ENCODE measurements at regions not wholly inside any gene's neighbourhood (a gene's known extent, or its start where the extent isn't known, plus 50 kb on each side); places are given as distances from the start of the nearest gene placed in this dataset.

- ATAC-seq, result no peak
- TF ChIP-seq, protein P1, sequence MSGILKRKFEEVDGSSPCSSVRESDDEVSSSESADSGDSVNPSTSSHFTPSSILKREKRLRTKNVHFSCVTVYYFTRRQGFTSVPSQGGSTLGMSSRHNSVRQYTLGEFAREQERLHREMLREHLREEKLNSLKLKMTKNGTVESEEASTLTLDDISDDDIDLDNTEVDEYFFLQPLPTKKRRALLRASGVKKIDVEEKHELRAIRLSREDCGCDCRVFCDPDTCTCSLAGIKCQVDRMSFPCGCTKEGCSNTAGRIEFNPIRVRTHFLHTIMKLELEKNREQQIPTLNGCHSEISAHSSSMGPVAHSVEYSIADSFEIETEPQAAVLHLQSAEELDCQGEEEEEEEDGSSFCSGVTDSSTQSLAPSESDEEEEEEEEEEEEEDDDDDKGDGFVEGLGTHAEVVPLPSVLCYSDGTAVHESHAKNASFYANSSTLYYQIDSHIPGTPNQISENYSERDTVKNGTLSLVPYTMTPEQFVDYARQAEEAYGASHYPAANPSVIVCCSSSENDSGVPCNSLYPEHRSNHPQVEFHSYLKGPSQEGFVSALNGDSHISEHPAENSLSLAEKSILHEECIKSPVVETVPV (CRISPR knock-in tag; IDR thresholded peaks at IDR 0.05), result no peak
- TF ChIP-seq ESRRG (CRISPR knock-in tag; IDR thresholded peaks at IDR 0.05) (no peak), TCF4 (CRISPR knock-in tag; IDR thresholded peaks at IDR 0.05; ENCODE audit: borderline replicate concordance) (no peak), ZNF565 (CRISPR knock-in tag; conservative IDR thresholded peaks at IDR 0.05; ENCODE audit: low read depth) (no peak), ARNTL (CRISPR knock-in tag; IDR thresholded peaks at IDR 0.05; ENCODE audit: borderline replicate concordance, low read depth) (no peak), SNAI2 (CRISPR knock-in tag; IDR thresholded peaks at IDR 0.05) (no peak), GLIS3 (CRISPR knock-in tag; IDR thresholded peaks at IDR 0.05) (no peak), BACH2 (CRISPR knock-in tag; IDR thresholded peaks at IDR 0.05; ENCODE audit: borderline replicate concordance) (no peak), OSR1 (CRISPR knock-in tag; IDR thresholded peaks at IDR 0.05) (no peak), ZFP30 (CRISPR knock-in tag; IDR thresholded peaks at IDR 0.05) (no peak), ISL1 (CRISPR knock-in tag; IDR thresholded peaks at IDR 0.05) (no peak), ZNF8 (CRISPR knock-in tag; IDR thresholded peaks at IDR 0.05) (no peak), ZNF70 (CRISPR knock-in tag; IDR thresholded peaks at IDR 0.05) (no peak)
- TF ChIP-seq, protein P2, sequence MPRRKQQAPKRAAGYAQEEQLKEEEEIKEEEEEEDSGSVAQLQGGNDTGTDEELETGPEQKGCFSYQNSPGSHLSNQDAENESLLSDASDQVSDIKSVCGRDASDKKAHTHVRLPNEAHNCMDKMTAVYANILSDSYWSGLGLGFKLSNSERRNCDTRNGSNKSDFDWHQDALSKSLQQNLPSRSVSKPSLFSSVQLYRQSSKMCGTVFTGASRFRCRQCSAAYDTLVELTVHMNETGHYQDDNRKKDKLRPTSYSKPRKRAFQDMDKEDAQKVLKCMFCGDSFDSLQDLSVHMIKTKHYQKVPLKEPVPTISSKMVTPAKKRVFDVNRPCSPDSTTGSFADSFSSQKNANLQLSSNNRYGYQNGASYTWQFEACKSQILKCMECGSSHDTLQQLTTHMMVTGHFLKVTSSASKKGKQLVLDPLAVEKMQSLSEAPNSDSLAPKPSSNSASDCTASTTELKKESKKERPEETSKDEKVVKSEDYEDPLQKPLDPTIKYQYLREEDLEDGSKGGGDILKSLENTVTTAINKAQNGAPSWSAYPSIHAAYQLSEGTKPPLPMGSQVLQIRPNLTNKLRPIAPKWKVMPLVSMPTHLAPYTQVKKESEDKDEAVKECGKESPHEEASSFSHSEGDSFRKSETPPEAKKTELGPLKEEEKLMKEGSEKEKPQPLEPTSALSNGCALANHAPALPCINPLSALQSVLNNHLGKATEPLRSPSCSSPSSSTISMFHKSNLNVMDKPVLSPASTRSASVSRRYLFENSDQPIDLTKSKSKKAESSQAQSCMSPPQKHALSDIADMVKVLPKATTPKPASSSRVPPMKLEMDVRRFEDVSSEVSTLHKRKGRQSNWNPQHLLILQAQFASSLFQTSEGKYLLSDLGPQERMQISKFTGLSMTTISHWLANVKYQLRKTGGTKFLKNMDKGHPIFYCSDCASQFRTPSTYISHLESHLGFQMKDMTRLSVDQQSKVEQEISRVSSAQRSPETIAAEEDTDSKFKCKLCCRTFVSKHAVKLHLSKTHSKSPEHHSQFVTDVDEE (CRISPR knock-in tag; IDR thresholded peaks at IDR 0.05), result no peak
- TF ChIP-seq, protein P3, sequence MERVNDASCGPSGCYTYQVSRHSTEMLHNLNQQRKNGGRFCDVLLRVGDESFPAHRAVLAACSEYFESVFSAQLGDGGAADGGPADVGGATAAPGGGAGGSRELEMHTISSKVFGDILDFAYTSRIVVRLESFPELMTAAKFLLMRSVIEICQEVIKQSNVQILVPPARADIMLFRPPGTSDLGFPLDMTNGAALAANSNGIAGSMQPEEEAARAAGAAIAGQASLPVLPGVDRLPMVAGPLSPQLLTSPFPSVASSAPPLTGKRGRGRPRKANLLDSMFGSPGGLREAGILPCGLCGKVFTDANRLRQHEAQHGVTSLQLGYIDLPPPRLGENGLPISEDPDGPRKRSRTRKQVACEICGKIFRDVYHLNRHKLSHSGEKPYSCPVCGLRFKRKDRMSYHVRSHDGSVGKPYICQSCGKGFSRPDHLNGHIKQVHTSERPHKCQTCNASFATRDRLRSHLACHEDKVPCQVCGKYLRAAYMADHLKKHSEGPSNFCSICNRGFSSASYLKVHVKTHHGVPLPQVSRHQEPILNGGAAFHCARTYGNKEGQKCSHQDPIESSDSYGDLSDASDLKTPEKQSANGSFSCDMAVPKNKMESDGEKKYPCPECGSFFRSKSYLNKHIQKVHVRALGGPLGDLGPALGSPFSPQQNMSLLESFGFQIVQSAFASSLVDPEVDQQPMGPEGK (CRISPR knock-in tag; IDR thresholded peaks at IDR 0.05; ENCODE audit: borderline replicate concordance), result no peak
Observed at GRCh38 chr17:72569148-72569946, 448.5 kb downstream of the SOX9 start.

- TF ChIP-seq, protein P1 (CRISPR knock-in tag; IDR thresholded peaks at IDR 0.05), result no peak
- no peak for TF ChIP-seq CSDC2 (CRISPR knock-in tag; IDR thresholded peaks at IDR 0.05)
- TF ChIP-seq ZNF8 (CRISPR knock-in tag; IDR thresholded peaks at IDR 0.05), result no peak
- no peak for TF ChIP-seq RARB (CRISPR knock-in tag; IDR thresholded peaks at IDR 0.05)
- no peak for TF ChIP-seq OSR1 (CRISPR knock-in tag; IDR thresholded peaks at IDR 0.05)
- TF ChIP-seq ARNTL (CRISPR knock-in tag; IDR thresholded peaks at IDR 0.05; ENCODE audit: borderline replicate concordance, low read depth), result no peak
- TF ChIP-seq ZC3H10 (CRISPR knock-in tag; IDR thresholded peaks at IDR 0.05), result no peak
- no peak for TF ChIP-seq PPARA (CRISPR knock-in tag; IDR thresholded peaks at IDR 0.05; ENCODE audit: borderline replicate concordance)
- no peak for TF ChIP-seq ZNF565 (CRISPR knock-in tag; conservative IDR thresholded peaks at IDR 0.05; ENCODE audit: low read depth)
- TF ChIP-seq SNAI2 (CRISPR knock-in tag; IDR thresholded peaks at IDR 0.05), result no peak
- no peak for TF ChIP-seq GLIS3 (CRISPR knock-in tag; IDR thresholded peaks at IDR 0.05)
- TF ChIP-seq, protein P2 (CRISPR knock-in tag; IDR thresholded peaks at IDR 0.05), result no peak
- TF ChIP-seq, protein P4, sequence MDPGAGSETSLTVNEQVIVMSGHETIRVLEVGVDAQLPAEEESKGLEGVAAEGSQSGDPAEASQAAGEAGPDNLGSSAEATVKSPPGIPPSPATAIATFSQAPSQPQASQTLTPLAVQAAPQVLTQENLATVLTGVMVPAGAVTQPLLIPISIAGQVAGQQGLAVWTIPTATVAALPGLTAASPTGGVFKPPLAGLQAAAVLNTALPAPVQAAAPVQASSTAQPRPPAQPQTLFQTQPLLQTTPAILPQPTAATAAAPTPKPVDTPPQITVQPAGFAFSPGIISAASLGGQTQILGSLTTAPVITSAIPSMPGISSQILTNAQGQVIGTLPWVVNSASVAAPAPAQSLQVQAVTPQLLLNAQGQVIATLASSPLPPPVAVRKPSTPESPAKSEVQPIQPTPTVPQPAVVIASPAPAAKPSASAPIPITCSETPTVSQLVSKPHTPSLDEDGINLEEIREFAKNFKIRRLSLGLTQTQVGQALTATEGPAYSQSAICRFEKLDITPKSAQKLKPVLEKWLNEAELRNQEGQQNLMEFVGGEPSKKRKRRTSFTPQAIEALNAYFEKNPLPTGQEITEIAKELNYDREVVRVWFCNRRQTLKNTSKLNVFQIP (CRISPR knock-in tag; IDR thresholded peaks at IDR 0.05; ENCODE audit: borderline replicate concordance, low read depth), result no peak
- no peak for TF ChIP-seq ZNF70 (CRISPR knock-in tag; IDR thresholded peaks at IDR 0.05)
- no peak for TF ChIP-seq BACH2 (CRISPR knock-in tag; IDR thresholded peaks at IDR 0.05; ENCODE audit: borderline replicate concordance)
- no peak for TF ChIP-seq ESRRG (CRISPR knock-in tag; IDR thresholded peaks at IDR 0.05)
- TF ChIP-seq ZFP30 (CRISPR knock-in tag; IDR thresholded peaks at IDR 0.05), result no peak
- TF ChIP-seq TOX (CRISPR knock-in tag; IDR thresholded peaks at IDR 0.05; ENCODE audit: borderline replicate concordance), result no peak
Observed at GRCh38 chr17:72571813-72572396, 451.1 kb downstream of the SOX9 start.

More at GRCh38 chr17:72571813-72572396, 451.1 kb downstream of the SOX9 start:
- no peak for ATAC-seq
